IPS-15b (cell line): ENCODE measurements at regions not wholly inside any gene's neighbourhood (a gene's known extent, or its start where the extent isn't known, plus 50 kb on each side); places are given as distances from the start of the nearest gene placed in this dataset.

Experiments used
- H3K27me3 ChIP-seq: one replicate; pipeline ENCODE4 v1.6.1; 2013; ENCODE audit warnings: low read length; ENCODE audit not compliant: control insufficient read depth, insufficient read depth
- H3K36me3 ChIP-seq: one replicate; pipeline ENCODE4 v1.6.1; 2013; ENCODE audit warnings: low read length; ENCODE audit not compliant: control insufficient read depth, insufficient read depth
- H3K4me1 ChIP-seq: one replicate; pipeline ENCODE4 v1.6.1; 2013; ENCODE audit warnings: mild to moderate bottlenecking, low read length; ENCODE audit not compliant: control insufficient read depth, insufficient read depth
- H3K4me3 ChIP-seq: one replicate; pipeline ENCODE4 v1.5.1; 2013; ENCODE audit warnings: low read depth, low read length
- H3K9ac ChIP-seq: one replicate; pipeline ENCODE4 v1.6.1; 2013; ENCODE audit warnings: low read depth, mild to moderate bottlenecking, low read length
- H3K9me3 ChIP-seq: one replicate; pipeline ENCODE4 v1.6.1; 2013; ENCODE audit warnings: mild to moderate bottlenecking, low read length; ENCODE audit not compliant: control insufficient read depth, insufficient read depth

- Histone ChIP-seq H3K9me3 (no peaks in the 10 kb centered on the region), H3K4me3 (no peak overlapping the region), H3K36me3 (no peaks in the 10 kb centered on the region), H3K4me1 (no peaks in the 10 kb centered on the region), H3K9ac (no peak overlapping the region), H3K27me3 (no peaks in the 10 kb centered on the region)
Measured at GRCh38 chr6:169894377-169894960, 143.0 kb downstream of the ERMARD start.

DNA sequence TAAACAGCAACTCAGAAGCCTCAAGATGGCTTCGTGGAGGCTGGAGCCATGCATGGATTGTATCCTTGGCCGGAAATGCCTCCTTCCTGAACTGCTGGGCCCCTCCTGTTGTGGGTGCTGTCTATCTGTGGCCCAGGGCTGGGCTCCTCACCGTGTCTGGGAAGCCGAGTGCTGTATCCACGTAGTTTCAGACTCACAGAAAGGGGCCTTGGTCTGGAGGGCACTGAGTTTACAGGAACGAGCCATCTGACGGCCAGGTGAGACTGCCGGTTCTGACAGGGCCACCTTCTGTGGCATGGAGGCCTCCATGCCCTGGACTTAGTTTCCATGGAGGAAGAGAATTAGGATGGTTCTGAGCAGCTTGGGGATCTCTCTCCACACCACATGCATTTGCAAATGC is 142.2 kb downstream of the ERMARD start:
- no peaks in the 10 kb centered on the region for H3K36me3 ChIP-seq
- no peak overlapping the region for H3K4me3 ChIP-seq
- no peaks in the 10 kb centered on the region for H3K4me1 ChIP-seq
- no peak overlapping the region for H3K9ac ChIP-seq
- no peaks in the 10 kb centered on the region for H3K27me3 ChIP-seq
- no peaks in the 10 kb centered on the region for H3K9me3 ChIP-seq

GRCh38 chr6:169891846-169892245 is 140.4 kb downstream of the ERMARD start:
- Histone ChIP-seq H3K9ac (no peak overlapping the region), H3K9me3 (no peaks in the 10 kb centered on the region), H3K4me3 (no peak overlapping the region), H3K4me1 (no peaks in the 10 kb centered on the region), H3K36me3 (no peaks in the 10 kb centered on the region), H3K27me3 (no peaks in the 10 kb centered on the region)

DNA sequence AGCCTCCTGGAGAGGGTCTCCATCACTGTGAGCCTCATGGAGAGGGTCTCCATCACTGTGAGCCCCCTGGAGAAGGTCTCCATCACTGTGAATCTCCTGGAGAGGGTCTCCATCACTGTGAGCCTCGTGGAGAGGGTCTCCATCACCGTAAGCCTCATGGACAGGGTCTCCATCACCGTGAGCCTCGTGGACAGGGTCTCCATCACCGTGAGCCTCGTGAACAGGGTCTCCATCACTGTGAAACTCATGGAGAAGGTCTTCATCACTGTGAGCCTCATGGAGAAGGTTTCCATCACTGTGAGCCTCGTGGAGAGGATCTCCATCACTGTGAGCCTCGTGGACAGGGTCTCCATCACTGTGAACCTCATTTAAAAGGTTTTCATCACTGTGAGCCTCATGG is 140.0 kb downstream of the ERMARD start:
- no peaks in the 10 kb centered on the region for H3K27me3 ChIP-seq

DNA sequence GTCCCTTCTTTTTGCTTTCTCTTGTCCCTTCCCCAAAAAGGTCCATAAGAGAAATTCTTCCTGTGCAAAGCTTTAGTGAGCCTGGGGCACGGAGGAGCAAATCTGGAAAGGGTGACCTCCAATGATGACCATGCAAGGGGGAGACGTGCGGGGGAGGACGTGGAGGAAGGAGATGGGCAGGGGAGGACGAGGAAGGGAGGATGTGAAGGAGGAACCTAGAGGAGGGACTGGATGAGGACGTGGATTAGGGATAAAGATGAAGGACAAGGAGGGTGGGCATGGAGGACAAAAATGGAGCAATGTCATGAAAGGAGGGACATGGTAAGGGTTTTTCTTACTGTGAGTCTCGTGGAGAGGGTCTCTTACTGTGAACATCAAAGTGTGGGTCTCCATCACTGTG is 139.5 kb downstream of the ERMARD start:
- H3K27me3 ChIP-seq = no peaks in the 10 kb centered on the region

More for the DNA sequence above, 140.0 kb downstream of the ERMARD start:
- Histone ChIP-seq H3K4me3 (no peak overlapping the region), H3K9ac (no peak overlapping the region), H3K36me3 (no peaks in the 10 kb centered on the region), H3K4me1 (no peaks in the 10 kb centered on the region), H3K9me3 (no peaks in the 10 kb centered on the region)

DNA sequence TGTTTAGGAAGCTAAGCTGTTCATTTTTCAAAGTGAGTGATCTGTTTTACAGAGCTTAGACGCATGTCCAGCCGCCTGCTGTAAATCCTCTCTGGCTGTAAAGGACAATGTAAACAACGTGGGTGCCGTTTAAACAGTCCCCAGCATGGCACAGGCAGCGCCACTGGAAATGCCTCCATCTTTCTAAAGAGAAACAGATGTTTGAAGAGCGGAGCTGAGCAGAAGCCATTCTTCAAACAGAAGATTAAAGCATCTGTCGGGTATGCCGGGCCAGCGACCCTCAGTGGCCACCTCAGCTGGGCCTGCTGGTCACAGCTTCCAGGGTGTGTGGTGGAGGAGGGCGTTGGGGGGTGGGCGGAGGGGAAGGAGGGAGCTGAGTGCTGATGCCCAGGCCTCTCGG is 138.6 kb downstream of the ERMARD start:
- no peak overlapping the region for H3K9ac ChIP-seq
- H3K9me3 ChIP-seq = no peaks in the 10 kb centered on the region
- no peaks in the 10 kb centered on the region for H3K27me3 ChIP-seq
- H3K4me3 ChIP-seq = no peak overlapping the region
- no peaks in the 10 kb centered on the region for H3K4me1 ChIP-seq
- H3K36me3 ChIP-seq = no peaks in the 10 kb centered on the region

More for the DNA sequence above, 139.5 kb downstream of the ERMARD start:
- H3K9ac ChIP-seq = no peak overlapping the region
- H3K36me3 ChIP-seq = no peaks in the 10 kb centered on the region
- no peaks in the 10 kb centered on the region for H3K4me1 ChIP-seq
- no peaks in the 10 kb centered on the region for H3K9me3 ChIP-seq
- no peak overlapping the region for H3K4me3 ChIP-seq

GRCh38 chr6:169887529-169888140 is 136.2 kb downstream of the ERMARD start:
- Histone ChIP-seq H3K9me3 (no peaks in the 10 kb centered on the region), H3K9ac (no peak overlapping the region), H3K36me3 (no peaks in the 10 kb centered on the region), H3K4me1 (no peaks in the 10 kb centered on the region), H3K27me3 (no peaks in the 10 kb centered on the region), H3K4me3 (no peak overlapping the region)

GRCh38 chr6:169886631-169887227 is 135.3 kb downstream of the ERMARD start:
- no peak overlapping the region for H3K9ac ChIP-seq
- H3K4me1 ChIP-seq = no peaks in the 10 kb centered on the region
- H3K4me3 ChIP-seq = no peak overlapping the region
- H3K36me3 ChIP-seq = no peaks in the 10 kb centered on the region
- H3K9me3 ChIP-seq = no peaks in the 10 kb centered on the region
- H3K27me3 ChIP-seq = no peaks in the 10 kb centered on the region

DNA sequence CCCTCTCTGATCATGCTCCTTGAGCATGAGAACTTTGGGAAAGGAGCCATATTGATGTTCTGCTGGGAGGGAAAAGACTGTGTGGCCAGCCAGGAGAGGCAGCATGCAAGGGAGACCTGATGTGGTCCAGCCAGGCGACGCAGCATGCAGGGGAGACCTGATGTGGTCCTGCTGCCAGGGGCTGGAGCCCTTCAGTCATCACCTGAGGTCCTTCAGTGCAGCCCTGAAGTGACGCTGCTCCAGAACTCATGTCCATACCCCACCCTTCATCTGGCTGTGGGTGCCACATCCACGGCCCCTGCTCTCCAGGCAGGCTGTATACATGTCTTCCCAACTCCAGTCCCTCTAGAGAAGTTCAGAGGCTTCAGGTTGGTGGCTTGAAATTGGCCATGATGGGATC is 134.4 kb downstream of the ERMARD start:
- no peaks in the 10 kb centered on the region for H3K36me3 ChIP-seq
- H3K27me3 ChIP-seq = no peaks in the 10 kb centered on the region
- no peak overlapping the region for H3K9ac ChIP-seq
- H3K4me1 ChIP-seq = no peaks in the 10 kb centered on the region
- no peak overlapping the region for H3K4me3 ChIP-seq
- no peaks in the 10 kb centered on the region for H3K9me3 ChIP-seq

DNA sequence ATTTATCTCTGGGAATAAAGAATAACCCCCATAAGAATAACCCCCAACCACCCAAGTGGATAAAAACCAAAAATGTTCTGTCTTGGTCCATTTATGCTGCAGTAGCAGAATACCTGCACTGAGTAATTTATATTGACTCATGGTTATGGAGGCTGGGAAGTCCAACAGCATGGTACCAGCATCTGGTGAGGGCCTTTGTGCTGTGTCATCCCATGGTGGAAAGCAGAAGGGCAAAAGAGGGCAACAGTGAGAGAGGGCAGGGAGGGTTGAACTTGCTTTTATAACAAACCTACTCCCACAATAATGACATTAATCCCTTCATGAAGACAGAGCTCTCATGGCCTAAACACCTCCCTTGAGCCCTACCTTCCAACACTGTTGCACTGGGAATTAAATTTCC is 133.7 kb downstream of the ERMARD start:
- Histone ChIP-seq H3K9ac (no peak overlapping the region), H3K27me3 (no peaks in the 10 kb centered on the region), H3K4me1 (no peaks in the 10 kb centered on the region)

GRCh38 chr6:169884158-169884557 is 132.7 kb downstream of the ERMARD start:
- no peaks in the 10 kb centered on the region for H3K27me3 ChIP-seq
- no peaks in the 10 kb centered on the region for H3K4me1 ChIP-seq
- no peaks in the 10 kb centered on the region for H3K36me3 ChIP-seq
- no peak overlapping the region for H3K9ac ChIP-seq
- no peaks in the 10 kb centered on the region for H3K9me3 ChIP-seq
- H3K4me3 ChIP-seq = no peak overlapping the region

More for the DNA sequence above, 133.7 kb downstream of the ERMARD start:
- H3K9me3 ChIP-seq = no peaks in the 10 kb centered on the region
- no peaks in the 10 kb centered on the region for H3K36me3 ChIP-seq
- H3K4me3 ChIP-seq = no peak overlapping the region

GRCh38 chr6:169883316-169883715 is 131.9 kb downstream of the ERMARD start:
- Histone ChIP-seq H3K9me3 (no peaks in the 10 kb centered on the region), H3K4me1 (no peaks in the 10 kb centered on the region), H3K27me3 (no peaks in the 10 kb centered on the region), H3K9ac (no peak overlapping the region), H3K36me3 (no peaks in the 10 kb centered on the region), H3K4me3 (no peak overlapping the region)
